ENCODE measurements at regions not wholly inside any gene's neighbourhood (a gene's known extent, or its start where the extent isn't known, plus 50 kb on each side); places are given as distances from the start of the nearest gene placed in this dataset.

DNA sequence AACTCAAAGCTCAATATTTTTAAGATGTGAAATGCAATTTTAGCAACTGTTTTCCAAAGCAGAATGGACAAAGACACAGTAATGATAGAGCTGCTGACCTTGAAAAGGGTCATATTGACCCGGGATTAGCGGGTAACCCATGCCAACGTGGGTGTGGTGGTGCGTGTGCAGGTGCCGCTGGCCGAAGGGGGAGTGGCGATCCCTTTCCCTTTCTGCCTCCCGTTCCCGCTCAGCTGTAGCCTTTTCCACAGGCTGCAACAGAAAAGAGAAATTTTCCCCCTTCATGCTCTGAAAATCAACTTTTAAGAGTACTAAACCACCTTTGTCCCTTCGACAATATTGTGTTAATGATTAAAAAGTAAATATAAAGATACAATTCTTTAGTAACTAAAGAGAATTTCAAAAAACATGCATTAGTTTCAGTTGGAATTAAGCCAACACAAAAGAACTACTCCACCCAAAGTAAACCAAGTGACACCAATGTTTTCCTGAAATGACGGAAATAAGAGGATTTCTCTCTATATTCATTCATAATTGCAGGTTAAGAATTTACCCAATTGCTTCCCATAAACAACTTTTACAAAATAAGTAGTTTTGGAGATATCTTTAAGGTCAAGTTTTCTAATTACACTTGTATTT lies 105.2 kb downstream of the ZNF608 start:
- Histone ChIP-seq H3K27me3 (ENCODE audit: control insufficient read depth, insufficient read depth, low read length) (no peaks in the 10 kb centered on the region), H3K4me1 (ENCODE audit: control insufficient read depth, insufficient read depth, low read length) (peaks cover 33% of the 10 kb centered on the region), H3K9me3 (ENCODE audit: control insufficient read depth, insufficient read depth, low read length) (no peaks in the 10 kb centered on the region), H3K9ac (ENCODE audit: low read depth, low read length) (no peak overlapping the region), H3K36me3 (ENCODE audit: control insufficient read depth, insufficient read depth, low read length) (peaks cover 3% of the 10 kb centered on the region), H3K4me3 (ENCODE audit: low read depth, low read length) (no peak overlapping the region)

DNA sequence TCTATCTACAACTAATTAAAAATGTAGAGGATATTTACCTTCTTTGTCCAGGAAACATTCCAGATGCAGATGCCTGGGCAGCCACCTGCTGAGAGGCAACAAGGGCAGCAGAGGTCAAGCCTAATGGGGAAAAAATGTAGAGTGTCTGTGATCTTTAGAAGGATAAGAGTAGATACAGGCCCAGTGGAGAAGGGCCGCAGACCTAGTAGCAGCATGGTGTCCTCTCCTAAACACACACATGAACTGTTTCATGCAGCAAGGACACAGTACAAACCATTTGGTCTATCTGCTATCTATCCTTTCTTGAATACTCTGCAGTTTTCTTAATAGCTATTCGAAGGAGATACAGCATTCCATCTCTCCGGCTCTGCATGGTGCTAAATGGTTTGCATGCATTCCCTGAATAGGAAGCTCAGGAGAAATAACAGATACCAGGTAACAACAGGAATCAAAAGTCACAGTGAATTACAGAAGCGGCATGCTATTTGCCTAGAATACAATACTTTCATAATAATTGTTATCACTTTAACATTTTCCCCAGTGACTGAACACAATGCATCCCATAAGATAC lies 107.3 kb downstream of the ZNF608 start:
- Histone ChIP-seq H3K4me1 (ENCODE audit: control insufficient read depth, insufficient read depth, low read length) (peaks cover 31% of the 10 kb centered on the region), H3K27me3 (ENCODE audit: control insufficient read depth, insufficient read depth, low read length) (no peaks in the 10 kb centered on the region), H3K36me3 (ENCODE audit: control insufficient read depth, insufficient read depth, low read length) (peaks cover 3% of the 10 kb centered on the region), H3K9me3 (ENCODE audit: control insufficient read depth, insufficient read depth, low read length) (no peaks in the 10 kb centered on the region), H3K9ac (ENCODE audit: low read depth, low read length) (no peak overlapping the region), H3K4me3 (ENCODE audit: low read depth, low read length) (no peak overlapping the region)

DNA sequence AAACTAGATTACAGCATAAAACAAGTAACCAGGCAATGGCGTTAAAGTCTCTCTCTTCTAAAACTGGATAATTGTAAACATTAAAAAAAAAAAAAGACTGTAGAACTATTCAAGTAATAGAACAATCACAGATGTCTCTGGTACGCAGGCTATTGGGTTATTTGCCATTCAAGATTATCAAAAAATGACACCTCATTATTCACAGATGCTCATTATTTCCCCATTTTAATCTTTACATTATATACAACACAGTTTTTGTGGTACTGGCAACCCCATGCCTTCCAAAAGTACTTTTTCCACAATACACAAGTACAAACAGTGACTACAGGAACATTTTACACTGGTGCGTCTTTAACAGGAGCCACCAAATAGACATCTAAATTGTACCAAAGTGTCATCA lies 109.4 kb downstream of the ZNF608 start:
- Histone ChIP-seq H3K27me3 (ENCODE audit: control insufficient read depth, insufficient read depth, low read length) (no peaks in the 10 kb centered on the region), H3K4me3 (ENCODE audit: low read depth, low read length) (no peak overlapping the region), H3K4me1 (ENCODE audit: control insufficient read depth, insufficient read depth, low read length) (peaks cover 16% of the 10 kb centered on the region), H3K36me3 (ENCODE audit: control insufficient read depth, insufficient read depth, low read length) (peaks cover 3% of the 10 kb centered on the region), H3K9me3 (ENCODE audit: control insufficient read depth, insufficient read depth, low read length) (no peaks in the 10 kb centered on the region), H3K9ac (ENCODE audit: low read depth, low read length) (no peak overlapping the region)

DNA sequence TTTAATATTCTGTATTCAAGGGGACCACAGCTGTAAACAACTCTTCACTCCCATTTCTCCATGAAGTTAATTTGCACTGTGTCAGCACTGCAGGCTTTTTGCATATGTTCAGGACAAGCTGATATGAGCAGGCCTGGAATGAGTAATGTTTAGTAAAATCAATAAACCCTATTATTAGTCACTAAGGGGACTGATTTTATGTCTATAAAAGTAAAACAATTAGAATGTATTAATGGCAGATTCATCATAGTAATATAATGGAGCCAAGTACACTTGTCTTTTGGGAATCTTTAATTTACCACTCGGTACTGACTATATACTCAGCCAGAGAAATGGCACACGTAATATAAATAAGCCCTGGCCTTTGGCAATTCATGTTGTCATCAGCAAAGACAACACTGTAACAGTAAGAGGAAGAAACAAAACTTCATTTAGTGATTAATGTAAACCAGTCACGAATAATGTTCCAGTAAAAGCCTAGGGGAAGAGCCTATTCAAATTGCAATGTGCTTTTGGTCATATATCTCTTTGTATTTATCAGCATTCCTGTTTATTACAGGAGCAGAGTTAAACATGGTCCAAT lies 111.6 kb downstream of the ZNF608 start:
- H3K9me3 ChIP-seq (ENCODE audit: control insufficient read depth, insufficient read depth, low read length), result no peaks in the 10 kb centered on the region
- no peaks in the 10 kb centered on the region for H3K36me3 ChIP-seq (ENCODE audit: control insufficient read depth, insufficient read depth, low read length)
- H3K4me1 ChIP-seq (ENCODE audit: control insufficient read depth, insufficient read depth, low read length), result peaks cover 14% of the 10 kb centered on the region
- no peak overlapping the region for H3K4me3 ChIP-seq (ENCODE audit: low read depth, low read length)
- no peaks in the 10 kb centered on the region for H3K27me3 ChIP-seq (ENCODE audit: control insufficient read depth, insufficient read depth, low read length)
- no peak overlapping the region for H3K9ac ChIP-seq (ENCODE audit: low read depth, low read length)

DNA sequence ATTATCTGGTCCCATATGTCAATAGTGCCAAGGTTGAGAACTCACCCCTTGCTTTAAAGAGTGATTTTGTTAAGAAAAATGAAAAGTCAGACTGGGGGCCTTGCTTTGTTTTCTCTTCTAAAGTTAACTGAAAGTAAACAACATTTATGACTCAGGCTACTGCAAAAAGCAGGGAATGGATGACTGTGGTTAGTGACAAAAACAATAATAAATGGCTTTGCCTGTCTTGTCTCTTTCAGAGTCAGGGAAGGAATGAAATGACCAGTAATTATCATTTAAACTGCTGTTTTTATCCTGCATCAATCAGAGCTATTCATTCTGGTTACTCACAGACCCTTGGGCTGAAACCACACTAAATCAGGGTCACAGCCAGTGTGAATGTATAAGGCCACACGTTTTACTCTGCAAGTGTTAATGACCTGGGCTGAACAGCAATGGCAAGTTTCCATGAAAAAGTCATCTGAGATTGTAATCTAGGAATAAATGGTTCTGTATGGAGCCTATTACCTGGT lies 112.2 kb downstream of the ZNF608 start:
- Histone ChIP-seq H3K9ac (ENCODE audit: low read depth, low read length) (no peak overlapping the region), H3K36me3 (ENCODE audit: control insufficient read depth, insufficient read depth, low read length) (no peaks in the 10 kb centered on the region), H3K9me3 (ENCODE audit: control insufficient read depth, insufficient read depth, low read length) (no peaks in the 10 kb centered on the region), H3K4me1 (ENCODE audit: control insufficient read depth, insufficient read depth, low read length) (peaks cover 10% of the 10 kb centered on the region), H3K27me3 (ENCODE audit: control insufficient read depth, insufficient read depth, low read length) (no peaks in the 10 kb centered on the region), H3K4me3 (ENCODE audit: low read depth, low read length) (no peak overlapping the region)

DNA sequence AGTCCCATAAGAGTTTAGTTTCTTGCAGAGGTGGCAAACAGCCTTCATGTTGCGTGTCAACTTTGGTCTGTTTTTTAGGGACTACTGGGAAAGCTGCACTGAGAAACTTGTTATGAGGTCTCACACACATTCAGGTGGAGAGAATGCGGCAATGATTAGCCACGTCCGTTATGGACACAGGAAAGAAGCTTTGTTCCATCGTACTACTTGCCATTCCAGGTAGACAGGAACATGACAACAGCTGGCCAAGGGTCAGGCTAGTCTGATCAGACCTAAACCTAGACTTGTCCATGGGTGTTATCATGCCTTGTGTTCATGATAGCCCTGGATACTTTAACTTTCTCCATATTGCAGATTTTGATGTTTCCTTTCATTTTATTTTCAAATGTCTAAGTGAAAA lies 113.2 kb downstream of the ZNF608 start:
- Histone ChIP-seq H3K9me3 (ENCODE audit: control insufficient read depth, insufficient read depth, low read length) (no peaks in the 10 kb centered on the region), H3K9ac (ENCODE audit: low read depth, low read length) (no peak overlapping the region), H3K4me3 (ENCODE audit: low read depth, low read length) (no peak overlapping the region), H3K36me3 (ENCODE audit: control insufficient read depth, insufficient read depth, low read length) (no peaks in the 10 kb centered on the region), H3K27me3 (ENCODE audit: control insufficient read depth, insufficient read depth, low read length) (no peaks in the 10 kb centered on the region), H3K4me1 (ENCODE audit: control insufficient read depth, insufficient read depth, low read length) (no peaks in the 10 kb centered on the region)

DNA sequence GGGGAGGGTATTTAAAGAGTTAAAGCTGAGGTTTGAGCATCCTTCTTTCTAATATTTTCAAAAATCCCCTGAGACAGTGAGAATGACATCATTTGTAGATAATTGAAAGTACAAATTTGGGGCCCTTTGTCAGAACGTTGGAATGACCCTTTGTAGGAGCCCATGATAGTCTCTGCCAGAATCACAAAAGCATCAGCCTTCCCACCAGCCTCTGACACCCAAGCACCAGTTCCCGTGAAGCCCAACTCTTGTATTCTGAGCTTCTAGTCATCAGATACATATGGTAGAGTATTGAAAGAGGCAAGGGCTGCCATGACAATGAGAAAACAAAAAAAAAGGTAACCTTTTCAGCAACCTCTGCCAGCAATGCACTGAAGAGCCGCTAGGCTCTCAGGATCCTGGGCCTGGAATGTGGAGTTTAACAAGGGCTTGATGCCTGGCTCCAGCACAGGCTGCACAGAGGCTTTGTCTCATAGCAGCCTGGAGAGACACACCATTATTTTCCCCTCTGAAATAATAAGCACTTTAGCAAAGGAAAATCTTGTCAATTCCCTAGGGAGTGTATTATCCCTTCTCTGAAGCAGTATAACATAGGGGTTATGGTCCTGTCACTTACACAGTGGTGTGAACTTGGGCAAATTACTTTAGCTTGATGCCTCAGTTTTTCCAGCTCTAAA lies 114.4 kb downstream of the ZNF608 start:
- Histone ChIP-seq H3K4me3 (ENCODE audit: low read depth, low read length) (no peak overlapping the region), H3K36me3 (ENCODE audit: control insufficient read depth, insufficient read depth, low read length) (no peaks in the 10 kb centered on the region), H3K9ac (ENCODE audit: low read depth, low read length) (no peak overlapping the region), H3K9me3 (ENCODE audit: control insufficient read depth, insufficient read depth, low read length) (no peaks in the 10 kb centered on the region), H3K4me1 (ENCODE audit: control insufficient read depth, insufficient read depth, low read length) (no peaks in the 10 kb centered on the region), H3K27me3 (ENCODE audit: control insufficient read depth, insufficient read depth, low read length) (no peaks in the 10 kb centered on the region)

DNA sequence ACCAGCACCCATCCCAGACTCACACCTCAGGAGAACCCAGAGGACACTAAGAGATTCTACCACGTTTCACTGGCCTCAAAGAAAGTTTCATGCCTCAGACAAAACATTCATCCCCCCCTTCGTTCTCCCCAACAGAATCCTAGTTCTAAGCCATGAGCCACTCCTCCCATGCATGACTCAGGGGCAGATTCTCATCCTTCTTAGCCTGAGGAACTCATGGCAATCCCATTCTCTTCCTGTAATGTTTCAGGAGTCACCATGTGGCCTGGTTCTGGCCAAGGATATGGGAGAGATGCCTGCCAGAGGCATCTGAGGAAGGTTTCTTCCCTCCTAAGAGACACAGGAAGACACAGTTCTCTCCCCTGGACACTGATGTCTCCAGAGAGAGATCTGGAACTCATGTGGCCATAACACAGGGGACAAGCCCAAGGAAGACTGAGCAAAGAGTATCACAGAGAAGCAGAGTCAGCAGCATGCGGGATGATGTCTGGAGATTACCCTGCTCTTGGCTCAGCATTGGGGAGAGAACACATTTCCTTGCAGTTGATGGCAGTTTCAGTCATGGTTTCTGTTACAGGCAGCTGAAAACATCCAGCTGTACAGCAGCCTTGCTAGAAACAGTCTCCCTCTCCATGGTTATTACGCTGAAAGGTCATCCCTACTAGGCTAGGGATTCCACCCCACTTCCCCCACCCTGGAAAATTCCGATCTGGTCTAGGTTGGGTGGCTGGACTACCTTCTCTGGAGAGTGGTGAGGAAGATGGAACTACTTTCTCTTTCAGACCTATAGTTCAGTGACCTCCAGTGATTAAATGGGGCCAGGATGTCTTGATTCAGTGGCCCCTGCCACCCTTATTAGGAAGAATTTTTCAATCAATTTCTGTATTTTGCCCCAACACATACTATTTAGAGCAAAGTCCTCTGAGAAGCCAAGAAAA lies 115.4 kb downstream of the ZNF608 start:
- H3K4me1 ChIP-seq (ENCODE audit: control insufficient read depth, insufficient read depth, low read length), result no peaks in the 10 kb centered on the region
- H3K36me3 ChIP-seq (ENCODE audit: control insufficient read depth, insufficient read depth, low read length), result no peaks in the 10 kb centered on the region
- H3K9ac ChIP-seq (ENCODE audit: low read depth, low read length), result no peak overlapping the region
- no peaks in the 10 kb centered on the region for H3K9me3 ChIP-seq (ENCODE audit: control insufficient read depth, insufficient read depth, low read length)
- H3K4me3 ChIP-seq (ENCODE audit: low read depth, low read length), result no peak overlapping the region
- H3K27me3 ChIP-seq (ENCODE audit: control insufficient read depth, insufficient read depth, low read length), result no peaks in the 10 kb centered on the region

DNA sequence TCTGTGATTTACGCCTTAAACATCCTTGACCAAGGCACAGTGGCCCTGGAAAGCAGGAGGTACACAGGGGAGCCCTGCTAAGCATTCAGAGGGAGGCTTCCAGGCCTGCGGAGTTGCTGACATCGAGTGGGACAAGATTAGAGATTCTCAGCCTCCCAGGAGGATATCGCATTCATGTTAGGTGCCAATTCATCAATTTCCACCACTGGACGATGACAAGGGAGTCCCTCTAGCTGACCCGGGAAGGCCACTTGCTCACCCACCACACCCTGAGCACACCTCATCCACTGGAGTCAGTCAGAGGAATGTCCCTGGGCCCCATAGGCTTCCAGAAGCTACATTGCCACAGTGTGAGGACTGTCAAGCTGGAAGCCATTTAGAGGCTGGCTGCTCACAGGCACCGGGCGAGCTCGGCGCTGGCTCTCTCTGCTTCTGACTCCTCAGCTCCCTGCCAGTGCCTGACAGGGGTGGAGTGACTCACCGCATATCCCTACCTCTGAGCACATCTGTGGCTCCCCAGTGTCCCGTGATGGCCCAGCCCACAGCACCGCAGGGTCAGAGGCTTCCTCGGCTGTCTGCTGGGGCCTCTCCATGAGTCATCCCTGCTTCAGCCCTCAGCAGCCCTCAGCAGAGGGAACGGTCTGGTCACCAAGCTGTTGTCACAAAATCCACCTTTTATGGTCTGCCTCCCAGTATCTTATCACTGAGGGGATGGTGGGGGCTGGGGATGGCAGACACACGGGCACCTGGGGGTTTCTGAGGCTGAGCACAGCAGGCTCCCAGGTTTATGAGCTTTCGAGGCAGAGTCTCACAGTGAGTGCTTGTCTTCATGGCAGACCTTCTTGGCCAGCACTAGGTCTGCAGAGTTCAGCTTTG lies 117.5 kb downstream of the ZNF608 start:
- no peaks in the 10 kb centered on the region for H3K9me3 ChIP-seq (ENCODE audit: control insufficient read depth, insufficient read depth, low read length)
- H3K27me3 ChIP-seq (ENCODE audit: control insufficient read depth, insufficient read depth, low read length), result no peaks in the 10 kb centered on the region
- no peaks in the 10 kb centered on the region for H3K36me3 ChIP-seq (ENCODE audit: control insufficient read depth, insufficient read depth, low read length)
- H3K4me1 ChIP-seq (ENCODE audit: control insufficient read depth, insufficient read depth, low read length), result no peaks in the 10 kb centered on the region
- H3K9ac ChIP-seq (ENCODE audit: low read depth, low read length), result no peak overlapping the region
- no peak overlapping the region for H3K4me3 ChIP-seq (ENCODE audit: low read depth, low read length)

DNA sequence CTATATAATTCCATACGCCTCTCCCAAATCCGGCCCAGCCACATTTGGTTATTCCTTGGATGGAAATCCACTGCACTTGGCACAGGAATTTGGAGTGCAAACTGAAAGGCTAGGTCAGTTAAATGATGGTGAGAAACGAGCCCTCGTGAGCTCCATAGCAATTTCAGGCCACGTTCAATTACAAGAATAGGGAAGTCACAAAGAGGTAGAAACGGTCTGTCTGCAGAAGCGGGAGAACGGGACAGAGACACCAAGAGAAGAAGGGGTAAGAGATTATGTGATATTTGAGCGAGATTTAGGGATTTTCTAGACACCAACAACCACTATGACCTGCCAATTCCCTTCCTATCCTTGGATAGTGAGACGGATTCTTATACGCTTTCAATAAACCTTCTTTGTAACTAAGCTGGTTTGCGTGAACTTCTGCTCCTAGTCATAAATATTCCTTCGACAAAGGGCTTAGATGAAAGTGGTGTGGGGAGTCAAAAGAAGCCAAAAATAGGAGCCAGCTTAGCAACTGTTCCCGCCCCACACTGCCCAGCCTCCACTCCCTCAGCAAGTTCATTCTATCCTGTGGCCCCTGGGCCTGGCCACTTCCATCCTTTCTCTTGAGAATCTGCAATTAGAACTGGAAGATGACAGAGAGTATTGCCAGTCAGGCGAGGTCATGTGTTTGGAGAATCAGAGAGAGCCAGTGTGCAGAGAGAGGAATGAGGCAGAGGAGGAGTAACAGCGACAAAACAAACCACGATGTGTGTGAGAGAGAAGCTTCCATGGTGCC lies 118.4 kb downstream of the ZNF608 start:
- Histone ChIP-seq H3K9ac (ENCODE audit: low read depth, low read length) (no peak overlapping the region), H3K27me3 (ENCODE audit: control insufficient read depth, insufficient read depth, low read length) (no peaks in the 10 kb centered on the region), H3K36me3 (ENCODE audit: control insufficient read depth, insufficient read depth, low read length) (no peaks in the 10 kb centered on the region), H3K4me3 (ENCODE audit: low read depth, low read length) (no peak overlapping the region), H3K4me1 (ENCODE audit: control insufficient read depth, insufficient read depth, low read length) (no peaks in the 10 kb centered on the region), H3K9me3 (ENCODE audit: control insufficient read depth, insufficient read depth, low read length) (no peaks in the 10 kb centered on the region)

Data from iPS-15b (cell line).